CD4-positive, alpha-beta T cell (primary cell): ENCODE measurements at regions not wholly inside any gene's neighbourhood (a gene's known extent, or its start where the extent isn't known, plus 50 kb on each side); places are given as distances from the start of the nearest gene placed in this dataset.
"Not testable (repeated sequence)": the region's sequence is repeated elsewhere in the genome, so short reads cannot be mapped to it uniquely, and the experiment has no call there.

Source experiments
- ATAC-seq: fragments of 200-7000 bp; cut with Tn5 transposase; one replicate; pipeline ENCODE4 v1.10.0; 2022; ENCODE audit warnings: mild to moderate bottlenecking; ENCODE audit not compliant: poor library complexity
- CTCF ChIA-PET: fragments of 350-600 bp; sonication (Branson Sonifier 250); formaldehyde crosslinking; loops from one replicate; lab custom pipeline; 2021; ENCODE audit warnings: antibody characterized with exemption, inconsistent platforms; lab: Charles Lee
- POLR2A ChIA-PET: fragments of 350-600 bp; sonication (Branson Sonifier 250); formaldehyde crosslinking; loops from one replicate; lab custom pipeline; 2021; ENCODE audit warnings: antibody characterized with exemption, inconsistent platforms; lab: Charles Lee
- DNase-seq, 14 experiments: peaks; one replicate each; pipeline ENCODE4 v3.0.0-alpha.2; 2013 to 2020; ENCODE audit warnings: mixed read lengths in 2 of 14
- H3K27ac ChIP-seq, 2 donors: one replicate each; pipeline versions ENCODE4 v1.5.1 to v1.7.0; 2013; ENCODE audit warnings: low read length in 2 of 2, low read depth in 1 of 2, mild to moderate bottlenecking in 1 of 2
- H3K27me3 ChIP-seq, 2 experiments: 1 replicate in 1 of 2; 2 replicates in 1 of 2; pipeline versions ENCODE4 v1.6.1 to v1.7.0; 2013; ENCODE audit warnings: low read length in 2 of 2, control low read depth in 1 of 2, mild to moderate bottlenecking in 1 of 2, moderate library complexity in 1 of 2; ENCODE audit not compliant: insufficient read depth in 2 of 2, control insufficient read depth in 1 of 2
- H3K36me3 ChIP-seq: one replicate; pipeline ENCODE4 v1.6.1; 2013; ENCODE audit warnings: low read length, control low read depth; ENCODE audit not compliant: insufficient read depth
- H3K4me1 ChIP-seq: one replicate; pipeline ENCODE4 v1.6.1; 2013; ENCODE audit warnings: low read length, control low read depth; ENCODE audit not compliant: insufficient read depth
- H3K4me3 ChIP-seq: one replicate; pipeline ENCODE4 v1.5.1; 2013; ENCODE audit warnings: mild to moderate bottlenecking, low read length, moderate library complexity
- H3K9me3 ChIP-seq, 2 experiments: 1 replicate in 1 of 2; 2 replicates in 1 of 2; pipeline versions ENCODE4 v1.6.1 to v1.7.0; 2013; ENCODE audit warnings: low read length in 2 of 2, mild to moderate bottlenecking in 2 of 2, control low read depth in 1 of 2, moderate library complexity in 1 of 2; ENCODE audit not compliant: control insufficient read depth in 1 of 2, insufficient read depth in 1 of 2
- H3K27ac Mint-ChIP-seq: one replicate; pipeline ENCODE4 v1.8.0; 2020; ENCODE audit warnings: mixed read lengths
- H3K27me3 Mint-ChIP-seq: one replicate; pipeline ENCODE4 v1.8.0; 2021; ENCODE audit warnings: mixed read lengths
- H3K36me3 Mint-ChIP-seq: one replicate; pipeline ENCODE4 v1.8.0; 2021; ENCODE audit warnings: low read depth, mixed read lengths
- H3K4me1 Mint-ChIP-seq: one replicate; pipeline ENCODE4 v1.8.0; 2021; ENCODE audit warnings: low read depth, mixed read lengths
- H3K4me3 Mint-ChIP-seq: one replicate; pipeline ENCODE4 v1.8.0; 2020; ENCODE audit warnings: mild to moderate bottlenecking, mixed read lengths
- H3K9me3 Mint-ChIP-seq: one replicate; pipeline ENCODE4 v1.8.0; 2020; ENCODE audit warnings: mixed read lengths
- intact Hi-C, 2 experiments: fragments of 100-400 bp; cut with DNase I in 1 of 2; cut with micrococcal nuclease in 1 of 2; formaldehyde crosslinking; loops; one replicate each; pipeline versions ENCODE4 v1.15.1 to v1.9.0; 2023 to 2025; cut with DNase I, micrococcal nuclease

GRCh38 chr22:11690170-11690569 lies 3837.8 kb upstream of the OR11H1 start:
- H3K4me3 ChIP-seq, H3K27me3 Mint-ChIP-seq, H3K27ac Mint-ChIP-seq, H3K9me3 ChIP-seq, H3K4me1 ChIP-seq, intact Hi-C loops, H3K27ac ChIP-seq, H3K4me1 Mint-ChIP-seq, H3K9me3 Mint-ChIP-seq, H3K36me3 ChIP-seq, POLR2A ChIA-PET, H3K4me3 Mint-ChIP-seq, H3K36me3 Mint-ChIP-seq, CTCF ChIA-PET, ATAC-seq, DNase-seq, H3K27me3 ChIP-seq: not testable (repeated sequence)

DNA sequence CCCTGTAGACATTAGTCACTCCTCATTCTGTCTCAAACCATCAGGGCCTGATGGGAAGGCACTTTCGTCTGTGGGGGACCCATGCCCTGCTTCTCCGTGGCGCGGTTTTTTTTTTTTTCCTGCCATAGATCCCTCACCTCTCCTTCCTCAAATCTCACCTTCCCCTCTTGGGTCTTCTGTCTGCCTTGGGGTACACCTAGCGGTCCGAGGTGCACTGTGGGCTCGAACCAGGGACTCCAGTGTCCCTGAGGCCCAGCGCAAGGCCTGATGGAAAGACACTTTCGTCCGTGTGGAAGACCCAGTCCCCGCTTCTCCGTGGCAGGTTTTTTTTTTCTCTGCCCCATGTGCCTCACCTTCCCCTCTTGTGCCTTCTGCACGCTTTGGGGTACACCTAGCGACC lies 3824.4 kb upstream of the OR11H1 start:
- H3K27me3 ChIP-seq, H3K36me3 Mint-ChIP-seq, H3K27ac Mint-ChIP-seq, H3K9me3 ChIP-seq, POLR2A ChIA-PET, intact Hi-C loops, H3K4me3 ChIP-seq, H3K27ac ChIP-seq, H3K4me1 ChIP-seq, CTCF ChIA-PET, H3K4me3 Mint-ChIP-seq, H3K9me3 Mint-ChIP-seq, ATAC-seq, H3K4me1 Mint-ChIP-seq, H3K36me3 ChIP-seq, H3K27me3 Mint-ChIP-seq: not testable (repeated sequence)
- DNase-seq = peak in 2 of 14 experiments; percentile 1 to 2

GRCh38 chr22:11706826-11707225 lies 3821.2 kb upstream of the OR11H1 start:
- H3K4me1 Mint-ChIP-seq, H3K27ac ChIP-seq, H3K27me3 ChIP-seq, H3K4me1 ChIP-seq, H3K27me3 Mint-ChIP-seq, H3K4me3 Mint-ChIP-seq, CTCF ChIA-PET, DNase-seq, intact Hi-C loops, ATAC-seq, H3K9me3 ChIP-seq, H3K4me3 ChIP-seq, H3K9me3 Mint-ChIP-seq, H3K36me3 Mint-ChIP-seq, POLR2A ChIA-PET, H3K36me3 ChIP-seq, H3K27ac Mint-ChIP-seq: not testable (repeated sequence)
